ENCODE measurements at regions not wholly inside any gene's neighbourhood (a gene's known extent, or its start where the extent isn't known, plus 50 kb on each side); places are given as distances from the start of the nearest gene placed in this dataset.

DNA sequence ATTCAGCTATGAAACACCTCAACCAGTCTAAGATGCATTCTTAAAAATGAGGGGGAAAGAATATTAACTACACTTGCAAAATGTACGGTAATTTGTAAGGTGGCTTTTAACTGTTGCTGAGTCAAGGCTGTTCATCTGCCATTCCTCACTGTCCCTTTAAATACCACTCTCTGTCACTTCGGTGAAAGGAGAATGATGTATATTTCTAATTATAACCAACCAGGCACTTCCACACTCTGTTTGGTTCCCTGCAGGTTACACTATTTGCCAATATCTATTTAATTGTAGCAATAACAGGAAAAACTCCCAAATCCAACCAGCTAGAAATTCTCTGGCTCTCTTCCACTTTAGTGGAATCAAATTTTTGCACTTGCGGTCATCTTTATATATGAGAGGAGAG lies 70.5 kb upstream of the SLCO3A1 start:
- Histone ChIP-seq H3K27me3 (ENCODE audit: low read length) (no peaks in the 10 kb centered on the region), H3K9me2 (replicated peaks; ENCODE audit: insufficient read depth, low read length) (no peaks in the 10 kb centered on the region), H3K4me3 (ENCODE audit: insufficient read depth, low read length, poor library complexity, severe bottlenecking) (no peak overlapping the region), H3K4me2 (ENCODE audit: low read depth, low read length, poor library complexity, severe bottlenecking) (no peak overlapping the region), H2AFZ (ENCODE audit: low read depth, low read length, severe bottlenecking) (no peak overlapping the region), H3F3A (ENCODE audit: insufficient read depth) (no peaks in the 10 kb centered on the region), H3K79me2 (ENCODE audit: insufficient read depth, low read length) (no peaks in the 10 kb centered on the region), H3K36me3 (ENCODE audit: low read length) (no peaks in the 10 kb centered on the region), H3K27ac (ENCODE audit: low read depth, low read length) (no peak overlapping the region), H3K9ac (ENCODE audit: low read length) (no peak overlapping the region), H3K9me3 (ENCODE audit: insufficient read depth, low read length) (no peaks in the 10 kb centered on the region), H4K20me1 (ENCODE audit: low read depth, low read length) (no peaks in the 10 kb centered on the region)
- TF ChIP-seq, protein P1, sequence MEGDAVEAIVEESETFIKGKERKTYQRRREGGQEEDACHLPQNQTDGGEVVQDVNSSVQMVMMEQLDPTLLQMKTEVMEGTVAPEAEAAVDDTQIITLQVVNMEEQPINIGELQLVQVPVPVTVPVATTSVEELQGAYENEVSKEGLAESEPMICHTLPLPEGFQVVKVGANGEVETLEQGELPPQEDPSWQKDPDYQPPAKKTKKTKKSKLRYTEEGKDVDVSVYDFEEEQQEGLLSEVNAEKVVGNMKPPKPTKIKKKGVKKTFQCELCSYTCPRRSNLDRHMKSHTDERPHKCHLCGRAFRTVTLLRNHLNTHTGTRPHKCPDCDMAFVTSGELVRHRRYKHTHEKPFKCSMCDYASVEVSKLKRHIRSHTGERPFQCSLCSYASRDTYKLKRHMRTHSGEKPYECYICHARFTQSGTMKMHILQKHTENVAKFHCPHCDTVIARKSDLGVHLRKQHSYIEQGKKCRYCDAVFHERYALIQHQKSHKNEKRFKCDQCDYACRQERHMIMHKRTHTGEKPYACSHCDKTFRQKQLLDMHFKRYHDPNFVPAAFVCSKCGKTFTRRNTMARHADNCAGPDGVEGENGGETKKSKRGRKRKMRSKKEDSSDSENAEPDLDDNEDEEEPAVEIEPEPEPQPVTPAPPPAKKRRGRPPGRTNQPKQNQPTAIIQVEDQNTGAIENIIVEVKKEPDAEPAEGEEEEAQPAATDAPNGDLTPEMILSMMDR (IDR thresholded peaks at IDR 0.05; ENCODE audit: insufficient read depth, low read length, poor library complexity, severe bottlenecking): no peak
- TF ChIP-seq EZH2phosphoT487 (conservative IDR thresholded peaks at IDR 0.05; ENCODE audit: low read length): no peak

DNA sequence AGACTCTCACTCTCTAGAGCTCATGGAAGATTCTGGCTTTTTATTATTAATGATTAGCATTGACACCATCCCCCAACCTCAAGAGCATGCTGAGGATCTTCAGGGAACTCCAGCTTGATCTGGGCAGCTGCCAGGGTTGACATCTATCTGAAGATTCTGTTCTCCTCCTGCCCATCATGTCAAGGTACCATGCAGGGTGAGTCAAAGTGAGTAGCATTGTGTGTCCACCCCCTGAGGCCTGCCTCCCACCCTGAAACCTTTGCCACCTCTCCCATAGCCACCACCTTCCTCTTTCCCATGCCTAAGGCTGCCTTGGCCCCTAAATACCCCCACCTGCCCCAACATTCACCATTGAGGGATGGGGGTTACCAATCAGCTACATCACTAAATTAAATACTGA lies 70.1 kb upstream of the SLCO3A1 start:
- Histone ChIP-seq H3K4me2 (ENCODE audit: low read depth, low read length, poor library complexity, severe bottlenecking) (no peak overlapping the region), H3K9ac (ENCODE audit: low read length) (no peak overlapping the region), H3K36me3 (ENCODE audit: low read length) (no peaks in the 10 kb centered on the region), H3F3A (ENCODE audit: insufficient read depth) (no peaks in the 10 kb centered on the region), H3K79me2 (ENCODE audit: insufficient read depth, low read length) (no peaks in the 10 kb centered on the region), H4K20me1 (ENCODE audit: low read depth, low read length) (no peaks in the 10 kb centered on the region), H3K27me3 (ENCODE audit: low read length) (no peaks in the 10 kb centered on the region), H3K9me3 (ENCODE audit: insufficient read depth, low read length) (no peaks in the 10 kb centered on the region), H2AFZ (ENCODE audit: low read depth, low read length, severe bottlenecking) (no peak overlapping the region), H3K4me3 (ENCODE audit: insufficient read depth, low read length, poor library complexity, severe bottlenecking) (no peak overlapping the region), H3K27ac (ENCODE audit: low read depth, low read length) (no peak overlapping the region), H3K9me2 (replicated peaks; ENCODE audit: insufficient read depth, low read length) (no peaks in the 10 kb centered on the region)
- TF ChIP-seq, protein P1 (IDR thresholded peaks at IDR 0.05; ENCODE audit: insufficient read depth, low read length, poor library complexity, severe bottlenecking): no peak
- TF ChIP-seq EZH2phosphoT487 (conservative IDR thresholded peaks at IDR 0.05; ENCODE audit: low read length): no peak

DNA sequence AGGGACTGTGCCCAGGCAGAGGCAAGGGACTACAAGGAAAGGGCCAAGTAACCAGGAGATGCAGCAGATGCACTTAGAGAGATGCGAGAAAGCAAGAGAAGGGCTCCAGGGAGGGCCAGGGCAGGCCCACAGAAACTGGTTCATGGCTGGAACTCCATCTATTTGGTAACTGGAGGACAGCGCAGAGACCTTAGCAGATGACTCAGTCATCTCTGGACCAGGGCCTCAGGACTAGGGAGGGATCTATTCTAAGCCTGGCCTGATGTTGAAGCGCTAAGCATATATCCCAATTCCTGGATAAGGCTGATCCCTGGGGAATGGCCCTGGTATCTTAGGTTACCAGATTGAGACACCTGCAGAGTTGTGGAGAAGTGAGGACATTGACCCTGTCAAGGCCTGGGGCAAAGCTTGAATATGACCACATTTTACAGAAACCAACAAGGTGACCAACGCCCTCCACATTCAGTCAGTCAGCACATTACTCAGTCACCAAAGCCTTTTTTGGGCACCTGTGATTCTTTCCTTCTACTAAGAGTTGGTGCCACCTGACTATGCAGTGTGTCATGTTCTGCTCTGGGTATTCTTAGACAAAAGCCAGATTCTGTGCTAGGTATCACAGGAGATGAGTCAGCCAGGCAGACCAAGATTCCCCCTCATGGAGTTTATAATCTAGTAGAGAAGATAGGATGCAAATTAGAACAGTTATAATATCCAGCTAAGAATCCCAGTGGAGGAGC lies 68.4 kb upstream of the SLCO3A1 start:
- no peaks in the 10 kb centered on the region for H4K20me1 ChIP-seq (ENCODE audit: low read depth, low read length)
- no peaks in the 10 kb centered on the region for H3K27me3 ChIP-seq (ENCODE audit: low read length)
- no peaks in the 10 kb centered on the region for H3K9me3 ChIP-seq (ENCODE audit: insufficient read depth, low read length)
- no peak overlapping the region for H3K4me2 ChIP-seq (ENCODE audit: low read depth, low read length, poor library complexity, severe bottlenecking)
- no peaks in the 10 kb centered on the region for H3K9me2 ChIP-seq (replicated peaks; ENCODE audit: insufficient read depth, low read length)
- H2AFZ ChIP-seq (ENCODE audit: low read depth, low read length, severe bottlenecking): no peak overlapping the region
- H3K36me3 ChIP-seq (ENCODE audit: low read length): no peaks in the 10 kb centered on the region
- H3F3A ChIP-seq (ENCODE audit: insufficient read depth): no peaks in the 10 kb centered on the region
- H3K27ac ChIP-seq (ENCODE audit: low read depth, low read length): no peak overlapping the region
- H3K79me2 ChIP-seq (ENCODE audit: insufficient read depth, low read length): no peaks in the 10 kb centered on the region
- H3K4me3 ChIP-seq (ENCODE audit: insufficient read depth, low read length, poor library complexity, severe bottlenecking): no peak overlapping the region
- no peak overlapping the region for H3K9ac ChIP-seq (ENCODE audit: low read length)
- TF ChIP-seq, protein P1 (IDR thresholded peaks at IDR 0.05; ENCODE audit: insufficient read depth, low read length, poor library complexity, severe bottlenecking): no peak
- TF ChIP-seq EZH2phosphoT487 (conservative IDR thresholded peaks at IDR 0.05; ENCODE audit: low read length): no peak

Measured in SU-DHL-6 (cell line).